ENCODE measurements at regions not wholly inside any gene's neighbourhood (a gene's known extent, or its start where the extent isn't known, plus 50 kb on each side); places are given as distances from the start of the nearest gene placed in this dataset.

DNA sequence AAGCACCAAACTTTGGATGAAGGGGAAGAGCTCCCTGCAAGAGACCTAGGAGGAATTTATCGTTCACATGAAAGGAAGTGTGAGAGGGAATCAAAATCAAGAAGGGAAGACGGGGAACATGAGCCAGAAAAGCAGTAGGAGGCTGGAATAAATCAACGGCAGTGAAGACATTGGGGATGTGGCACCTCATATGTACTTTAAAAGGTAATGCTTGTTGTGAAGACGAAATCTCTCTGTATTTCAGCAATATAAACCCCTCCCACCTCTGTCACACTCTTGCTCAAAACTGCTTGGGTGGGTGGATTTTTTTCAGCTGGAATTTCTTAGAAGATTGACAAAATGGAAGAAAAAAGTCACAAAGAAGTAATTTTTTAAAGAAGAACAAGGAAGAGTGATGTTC is 243.5 kb downstream of the BUD13 start:
- no peaks in the 10 kb centered on the region for H3K4me1 ChIP-seq (ENCODE audit: control insufficient read depth in 1 of 2, insufficient read depth in 2 of 2, low read length in 2 of 2)
- no peak overlapping the region for H3K4me3 ChIP-seq (ENCODE audit: low read depth, low read length)
- H3K9me3 ChIP-seq (ENCODE audit: insufficient read depth, low read depth, low read length): peaks cover 2% of the 10 kb centered on the region
- no peak overlapping the region for H4K12ac ChIP-seq (ENCODE audit: low read depth, low read length)
- no peak overlapping the region for H2AK5ac ChIP-seq (ENCODE audit: low read length)
- H3K79me2 ChIP-seq (ENCODE audit: control insufficient read depth, insufficient read depth, low read length, poor library complexity): no peaks in the 10 kb centered on the region
- H3K18ac ChIP-seq (ENCODE audit: low read length): no peak overlapping the region
- no peak overlapping the region for H4K91ac ChIP-seq (ENCODE audit: low read depth, low read length)
- no peaks in the 10 kb centered on the region for H3K27me3 ChIP-seq (ENCODE audit: insufficient read depth, low read length)
- no peak for DNase-seq
- H3K79me1 ChIP-seq (ENCODE audit: low read length): no peaks in the 10 kb centered on the region
- no peak overlapping the region for H3K27ac ChIP-seq (ENCODE audit: low read depth, low read length)
- no peak overlapping the region for H2BK5ac ChIP-seq (ENCODE audit: low read depth, low read length, poor library complexity)
- no peaks in the 10 kb centered on the region for H3K36me3 ChIP-seq (ENCODE audit: control insufficient read depth in 1 of 2, insufficient read depth in 2 of 2, low read length in 2 of 2)
- WGBS (ENCODE audit: extremely low coverage, insufficient coverage, insufficient read length): no CpG with 5 or more reads among the region's 4 CpGs
- no peak overlapping the region for H2BK120ac ChIP-seq (ENCODE audit: insufficient read depth, low read length, poor library complexity)
- no peak overlapping the region for H3K4ac ChIP-seq (ENCODE audit: low read depth, low read length)
- H3K14ac ChIP-seq (ENCODE audit: low read length): no peak overlapping the region
- H3K9ac ChIP-seq (ENCODE audit: low read length): no peak overlapping the region
- H2BK12ac ChIP-seq (ENCODE audit: low read length): no peak overlapping the region
- H3K4me2 ChIP-seq (ENCODE audit: low read length): no peak overlapping the region
- H2AFZ ChIP-seq (ENCODE audit: insufficient read depth, low read length, poor library complexity): no peak overlapping the region
- H3K23ac ChIP-seq (ENCODE audit: low read length): no peak overlapping the region
- no peak overlapping the region for H4K8ac ChIP-seq (ENCODE audit: low read depth, low read length)

DNA sequence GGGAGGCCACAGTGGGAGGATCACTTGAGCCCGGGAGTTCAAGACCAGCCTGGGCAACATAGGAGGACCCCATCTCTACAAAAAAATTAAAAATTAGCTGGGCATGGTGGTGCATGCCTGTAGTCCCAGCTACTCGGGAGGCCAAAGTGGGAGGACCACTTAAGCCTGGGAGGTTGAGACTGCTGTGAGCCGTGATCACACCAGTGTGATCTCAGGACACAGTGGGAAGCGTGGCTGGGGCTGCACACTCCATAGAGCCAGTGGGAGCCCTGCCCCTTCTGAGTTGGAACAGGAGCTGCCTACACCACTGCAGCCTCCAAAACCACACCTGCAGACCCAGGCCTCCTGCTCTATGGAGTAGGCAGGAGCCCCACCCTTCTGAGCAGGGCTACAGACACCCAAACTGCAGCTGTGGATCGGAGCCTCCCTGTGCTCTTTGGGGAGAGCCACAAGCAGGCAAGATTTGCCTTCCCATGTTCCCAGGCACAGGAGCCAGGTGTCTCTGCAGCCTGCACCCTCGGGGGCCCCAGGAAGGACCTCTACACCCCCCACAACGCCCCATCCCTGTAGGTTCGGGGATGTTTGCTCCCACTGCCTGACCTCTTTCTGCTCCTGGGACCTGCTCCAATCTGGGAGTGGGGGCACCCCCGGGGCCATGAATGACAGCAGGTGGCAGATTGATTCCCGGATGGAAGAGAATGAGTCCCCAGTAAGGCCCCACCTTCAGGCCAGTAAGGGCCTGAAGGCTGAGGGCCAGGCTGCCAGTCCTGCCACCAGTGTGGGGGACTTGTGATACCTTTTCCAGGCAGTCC is 245.4 kb downstream of the BUD13 start:
- H3K79me1 ChIP-seq (ENCODE audit: low read length): no peaks in the 10 kb centered on the region
- no peak overlapping the region for H3K27ac ChIP-seq (ENCODE audit: low read depth, low read length)
- no peak overlapping the region for H3K18ac ChIP-seq (ENCODE audit: low read length)
- H3K4me1 ChIP-seq (ENCODE audit: control insufficient read depth in 1 of 2, insufficient read depth in 2 of 2, low read length in 2 of 2): no peaks in the 10 kb centered on the region
- no peak overlapping the region for H3K23ac ChIP-seq (ENCODE audit: low read length)
- no peak overlapping the region for H2BK120ac ChIP-seq (ENCODE audit: insufficient read depth, low read length, poor library complexity)
- no peaks in the 10 kb centered on the region for H3K27me3 ChIP-seq (ENCODE audit: insufficient read depth, low read length)
- H4K91ac ChIP-seq (ENCODE audit: low read depth, low read length): no peak overlapping the region
- H3K9ac ChIP-seq (ENCODE audit: low read length): no peak overlapping the region
- no peak overlapping the region for H4K12ac ChIP-seq (ENCODE audit: low read depth, low read length)
- no peak overlapping the region for H4K8ac ChIP-seq (ENCODE audit: low read depth, low read length)
- no peaks in the 10 kb centered on the region for H3K36me3 ChIP-seq (ENCODE audit: control insufficient read depth in 1 of 2, insufficient read depth in 2 of 2, low read length in 2 of 2)
- no peak overlapping the region for H2BK12ac ChIP-seq (ENCODE audit: low read length)
- no peaks in the 10 kb centered on the region for H3K79me2 ChIP-seq (ENCODE audit: control insufficient read depth, insufficient read depth, low read length, poor library complexity)
- no peak overlapping the region for H3K14ac ChIP-seq (ENCODE audit: low read length)
- H3K9me3 ChIP-seq (ENCODE audit: insufficient read depth, low read depth, low read length): peaks cover 2% of the 10 kb centered on the region
- no peak for DNase-seq
- no peak overlapping the region for H2AK5ac ChIP-seq (ENCODE audit: low read length)
- no CpG with 5 or more reads among the region's 10 CpGs for WGBS (ENCODE audit: extremely low coverage, insufficient coverage, insufficient read length)
- no peak overlapping the region for H2AFZ ChIP-seq (ENCODE audit: insufficient read depth, low read length, poor library complexity)
- no peak overlapping the region for H2BK5ac ChIP-seq (ENCODE audit: low read depth, low read length, poor library complexity)
- no peak overlapping the region for H3K4ac ChIP-seq (ENCODE audit: low read depth, low read length)
- H3K4me3 ChIP-seq (ENCODE audit: low read depth, low read length): no peak overlapping the region
- H3K4me2 ChIP-seq (ENCODE audit: low read length): no peak overlapping the region

DNA sequence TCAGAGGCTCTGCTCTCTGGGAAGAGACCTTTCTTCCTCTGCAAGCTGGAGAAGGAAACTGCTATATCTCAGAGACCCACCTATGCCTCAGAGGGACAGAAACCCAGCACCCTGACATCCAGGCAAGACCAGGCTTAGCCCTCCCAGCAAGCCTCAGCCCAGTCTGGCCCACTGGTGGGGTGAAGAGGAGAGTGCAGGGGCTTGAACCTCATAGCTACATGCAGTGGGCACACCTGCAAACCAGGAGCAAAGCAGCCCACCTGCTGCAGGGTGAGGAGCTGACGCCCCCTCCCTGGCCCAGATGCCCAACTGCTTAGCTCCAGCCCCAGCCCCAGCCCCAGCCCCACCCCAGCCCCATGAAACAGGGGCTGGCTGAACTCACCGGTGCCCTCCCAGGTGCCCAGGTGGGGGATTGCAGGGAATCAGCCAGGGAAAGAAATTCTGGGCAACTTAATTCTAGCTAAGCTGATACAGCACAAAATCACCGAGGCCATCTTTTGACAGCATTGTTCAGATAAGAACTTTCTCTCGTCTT is 246.8 kb downstream of the BUD13 start:
- no peak overlapping the region for H2BK120ac ChIP-seq (ENCODE audit: insufficient read depth, low read length, poor library complexity)
- no peak overlapping the region for H3K18ac ChIP-seq (ENCODE audit: low read length)
- no peak overlapping the region for H2AK5ac ChIP-seq (ENCODE audit: low read length)
- H3K79me2 ChIP-seq (ENCODE audit: control insufficient read depth, insufficient read depth, low read length, poor library complexity): no peaks in the 10 kb centered on the region
- H3K4me1 ChIP-seq (ENCODE audit: control insufficient read depth in 1 of 2, insufficient read depth in 2 of 2, low read length in 2 of 2): no peaks in the 10 kb centered on the region
- no peak overlapping the region for H2BK5ac ChIP-seq (ENCODE audit: low read depth, low read length, poor library complexity)
- H2BK12ac ChIP-seq (ENCODE audit: low read length): no peak overlapping the region
- H2AFZ ChIP-seq (ENCODE audit: insufficient read depth, low read length, poor library complexity): no peak overlapping the region
- no peak for DNase-seq
- no peak overlapping the region for H4K12ac ChIP-seq (ENCODE audit: low read depth, low read length)
- no peak overlapping the region for H3K14ac ChIP-seq (ENCODE audit: low read length)
- whole genome bisulfite sequencing (ENCODE audit: extremely low coverage, insufficient coverage, insufficient read length): no CpG with 5 or more reads among the region's 4 CpGs
- no peak overlapping the region for H4K91ac ChIP-seq (ENCODE audit: low read depth, low read length)
- no peak overlapping the region for H3K27ac ChIP-seq (ENCODE audit: low read depth, low read length)
- no peaks in the 10 kb centered on the region for H3K36me3 ChIP-seq (ENCODE audit: control insufficient read depth in 1 of 2, insufficient read depth in 2 of 2, low read length in 2 of 2)
- H4K8ac ChIP-seq (ENCODE audit: low read depth, low read length): no peak overlapping the region
- no peak overlapping the region for H3K23ac ChIP-seq (ENCODE audit: low read length)
- no peaks in the 10 kb centered on the region for H3K79me1 ChIP-seq (ENCODE audit: low read length)
- H3K4me3 ChIP-seq (ENCODE audit: low read depth, low read length): no peak overlapping the region
- H3K4me2 ChIP-seq (ENCODE audit: low read length): no peak overlapping the region
- H3K4ac ChIP-seq (ENCODE audit: low read depth, low read length): no peak overlapping the region
- no peak overlapping the region for H3K9ac ChIP-seq (ENCODE audit: low read length)
- H3K9me3 ChIP-seq (ENCODE audit: insufficient read depth, low read depth, low read length): peaks cover 2% of the 10 kb centered on the region
- no peaks in the 10 kb centered on the region for H3K27me3 ChIP-seq (ENCODE audit: insufficient read depth, low read length)

DNA sequence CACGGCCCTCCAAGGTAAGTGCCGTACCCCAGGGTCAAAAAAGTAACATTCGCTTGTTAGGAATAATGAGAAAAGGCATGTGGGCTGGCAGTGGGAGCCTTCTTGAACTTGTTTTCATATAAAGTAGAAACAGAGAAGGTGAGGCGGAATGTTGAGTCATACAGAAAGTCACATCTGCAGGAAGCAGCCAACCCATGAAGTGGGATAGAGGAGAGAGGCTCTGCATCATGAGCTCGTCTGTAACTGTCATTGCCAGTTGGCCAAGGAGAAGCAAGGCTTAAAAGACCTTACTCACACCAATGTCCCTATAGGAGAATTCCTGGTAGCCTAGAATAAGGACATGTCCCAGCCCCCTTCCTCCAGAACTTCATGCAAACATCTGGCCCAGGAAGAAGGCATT is 253.3 kb downstream of the BUD13 start:
- Histone ChIP-seq H4K91ac (ENCODE audit: low read depth, low read length) (no peak overlapping the region), H3K4me2 (ENCODE audit: low read length) (no peak overlapping the region), H2AFZ (ENCODE audit: insufficient read depth, low read length, poor library complexity) (no peak overlapping the region), H3K4me3 (ENCODE audit: low read depth, low read length) (no peak overlapping the region), H4K12ac (ENCODE audit: low read depth, low read length) (no peak overlapping the region), H3K23ac (ENCODE audit: low read length) (no peak overlapping the region), H2AK5ac (ENCODE audit: low read length) (no peak overlapping the region), H3K79me1 (ENCODE audit: low read length) (no peaks in the 10 kb centered on the region), H3K27ac (ENCODE audit: low read depth, low read length) (no peak overlapping the region), H3K4me1 (ENCODE audit: control insufficient read depth in 1 of 2, insufficient read depth in 2 of 2, low read length in 2 of 2) (no peaks in the 10 kb centered on the region), H2BK120ac (ENCODE audit: insufficient read depth, low read length, poor library complexity) (no peak overlapping the region), H3K27me3 (ENCODE audit: insufficient read depth, low read length) (no peaks in the 10 kb centered on the region), H2BK5ac (ENCODE audit: low read depth, low read length, poor library complexity) (no peak overlapping the region), H3K9ac (ENCODE audit: low read length) (no peak overlapping the region), H3K14ac (ENCODE audit: low read length) (no peak overlapping the region), H4K8ac (ENCODE audit: low read depth, low read length) (no peak overlapping the region), H3K18ac (ENCODE audit: low read length) (no peak overlapping the region), H3K36me3 (ENCODE audit: control insufficient read depth in 1 of 2, insufficient read depth in 2 of 2, low read length in 2 of 2) (no peaks in the 10 kb centered on the region), H3K9me3 (ENCODE audit: insufficient read depth, low read depth, low read length) (no peaks in the 10 kb centered on the region), H3K4ac (ENCODE audit: low read depth, low read length) (no peak overlapping the region), H2BK12ac (ENCODE audit: low read length) (no peak overlapping the region), H3K79me2 (ENCODE audit: control insufficient read depth, insufficient read depth, low read length, poor library complexity) (no peaks in the 10 kb centered on the region)
- no CpG with 5 or more reads among the region's 5 CpGs for WGBS (ENCODE audit: extremely low coverage, insufficient coverage, insufficient read length)
- DNase-seq: no peak

Measured in trophoblast cell (in vitro differentiated cells and primary cell).